Posterior cingulate gyrus (tissue), 11 donors: ENCODE measurements at regions not wholly inside any gene's neighbourhood (a gene's known extent, or its start where the extent isn't known, plus 50 kb on each side); places are given as distances from the start of the nearest gene placed in this dataset.

Experiments used
- DNase-seq, 10 donors: peaks; one replicate each; pipeline versions ENCODE4 v3.0.0 to v3.0.0-alpha.2; 2020 to 2021; ENCODE audit warnings: mixed read lengths in 3 of 10
- intact Hi-C: fragments of 100-400 bp; cut with DNase I; formaldehyde crosslinking; loops from one replicate; pipeline ENCODE4 v1.15.1; 2023

GRCh38 chr16:6125483-6126259 is 1028.1 kb upstream of the EEF2KMT start:
- no peak for DNase-seq
- intact Hi-C loops = no loop called here

GRCh38 chr16:6124136-6124535 is 1026.5 kb upstream of the EEF2KMT start:
- intact Hi-C loops = no loop called here
- no peak for DNase-seq

- intact Hi-C loops = no loop called here
- no peak for DNase-seq
These were observed 1024.8 kb upstream of the EEF2KMT start for GRCh38 chr16:6122401-6122800.

GRCh38 chr16:6114691-6115090 is 1017.1 kb upstream of the EEF2KMT start:
- intact Hi-C loops = no loop called here
- DNase-seq = no peak

GRCh38 chr16:6113749-6114148 is 1016.2 kb upstream of the EEF2KMT start:
- intact Hi-C loops = no loop called here
- DNase-seq = no peak

- no peak for DNase-seq
- intact Hi-C loops = no loop called here
These were observed 1015.1 kb upstream of the EEF2KMT start for GRCh38 chr16:6112700-6113099.

- intact Hi-C loops = no loop called here
- DNase-seq = no peak
These were observed 1013.8 kb upstream of the EEF2KMT start for GRCh38 chr16:6111390-6111789.

GRCh38 chr16:6110346-6110745 is 1012.8 kb upstream of the EEF2KMT start:
- no peak for DNase-seq
- intact Hi-C loops = no loop called here

- intact Hi-C loops = no loop called here
- DNase-seq = no peak
These were observed 1008.5 kb upstream of the EEF2KMT start for GRCh38 chr16:6106061-6106460.

GRCh38 chr16:6105115-6105514 is 1007.5 kb upstream of the EEF2KMT start:
- no peak for DNase-seq
- intact Hi-C loops = no loop called here

- intact Hi-C loops = no loop called here
- DNase-seq = no peak
These were observed 1006.8 kb upstream of the EEF2KMT start for GRCh38 chr16:6104428-6104827.

GRCh38 chr16:6103561-6103960 is 1006.0 kb upstream of the EEF2KMT start:
- DNase-seq = no peak
- intact Hi-C loops = no loop called here

- intact Hi-C loops = no loop called here
- DNase-seq = no peak
These were observed 1001.5 kb upstream of the EEF2KMT start for GRCh38 chr16:6099102-6099501.

GRCh38 chr16:6096931-6097670 is 999.5 kb upstream of the EEF2KMT start:
- DNase-seq = no peak

GRCh38 chr16:6095414-6095813 is 997.8 kb upstream of the EEF2KMT start:
- intact Hi-C loops = no loop called here
- no peak for DNase-seq

More at GRCh38 chr16:6096931-6097670, 999.5 kb upstream of the EEF2KMT start:
- intact Hi-C loops = no loop called here

- DNase-seq = no peak
- intact Hi-C loops = no loop called here
These were observed 993.4 kb upstream of the EEF2KMT start for GRCh38 chr16:6091021-6091420.

- intact Hi-C loops = no loop called here
- DNase-seq = peak in 8 of 10 donors; percentile 29 to 87 (median 58)
These were observed 983.9 kb upstream of the EEF2KMT start for GRCh38 chr16:6081320-6081976.

GRCh38 chr16:6076631-6077030 is 979.0 kb upstream of the EEF2KMT start:
- DNase-seq = no peak
- intact Hi-C loops = no loop called here

GRCh38 chr16:6068063-6068462 is 970.5 kb upstream of the EEF2KMT start:
- intact Hi-C loops = no loop called here
- no peak for DNase-seq

- intact Hi-C loops = no loop called here
- DNase-seq = peak in 1 of 10 donors; percentile 65
These were observed 969.1 kb upstream of the EEF2KMT start for GRCh38 chr16:6066652-6067051.

GRCh38 chr16:6063526-6063925 is 965.9 kb upstream of the EEF2KMT start:
- DNase-seq = no peak
- intact Hi-C loops = no loop called here
